T-helper 1 cell treated with Interleukin-12 subunit alpha and Interleukin-12 subunit beta and Interleukin-4 antibody, amounts not matched to agents 30 ng/mL and 1 ng/mL, for 36 hours (primary cell): ENCODE measurements at regions not wholly inside any gene's neighbourhood (a gene's known extent, or its start where the extent isn't known, plus 50 kb on each side); places are given as distances from the start of the nearest gene placed in this dataset.
"Not testable (repeated sequence)": the region's sequence is repeated elsewhere in the genome, so short reads cannot be mapped to it uniquely, and the experiment has no call there.

Experiments
- intact Hi-C: fragments of 100-400 bp; cut with micrococcal nuclease; formaldehyde crosslinking; loops from one replicate; pipeline ENCODE4 v1.15.1; 2024

GRCh38 chr3:86562090-86562489, 428.9 kb downstream of the VGLL3 start:
- intact Hi-C loops: no loop called here

- intact Hi-C loops: no loop called here
Measured at GRCh38 chr3:86561215-86561614, 429.7 kb downstream of the VGLL3 start.

- intact Hi-C loops: no loop called here
Measured at GRCh38 chr3:86554383-86554782, 436.6 kb downstream of the VGLL3 start.

DNA sequence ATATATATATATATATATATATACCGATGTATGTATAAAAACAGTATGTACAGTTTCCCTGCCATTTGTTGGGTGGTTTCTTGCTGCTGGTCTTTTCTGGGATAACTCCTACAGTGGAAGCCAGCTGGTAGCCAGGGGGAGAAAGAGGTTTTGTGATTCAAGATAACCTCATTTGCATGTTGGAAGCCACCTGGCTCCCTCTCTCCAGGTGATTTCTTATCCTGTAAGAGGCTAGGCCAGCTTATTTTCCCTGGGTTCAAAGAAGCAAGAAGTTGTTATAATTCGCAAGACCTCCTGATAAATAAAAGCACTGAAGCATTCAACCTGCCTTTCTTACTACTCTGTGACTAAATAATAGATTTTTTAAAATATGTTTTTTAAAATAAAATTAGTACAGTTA, 443.3 kb downstream of the VGLL3 start:
- intact Hi-C loops: no loop called here

DNA sequence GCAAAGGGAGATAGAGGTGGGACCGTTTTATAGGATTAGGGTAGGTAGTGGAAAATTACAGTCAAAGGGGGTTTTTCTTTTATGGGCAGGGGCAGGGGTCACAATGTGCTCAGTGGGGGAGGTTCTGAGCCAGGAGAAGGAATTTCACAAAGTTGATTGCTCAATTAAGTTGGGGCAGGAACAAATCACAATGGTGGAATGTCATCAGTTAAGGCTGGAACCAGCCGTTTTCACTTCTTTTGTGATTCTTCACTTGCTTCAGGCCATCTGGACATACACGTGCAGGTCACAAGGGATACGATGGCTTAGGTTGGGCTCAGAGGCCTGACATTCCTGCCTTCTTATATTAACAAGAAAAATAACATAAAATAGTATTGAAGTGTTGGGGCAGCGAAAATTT, 453.8 kb downstream of the VGLL3 start:
- intact Hi-C loops: no loop called here

DNA sequence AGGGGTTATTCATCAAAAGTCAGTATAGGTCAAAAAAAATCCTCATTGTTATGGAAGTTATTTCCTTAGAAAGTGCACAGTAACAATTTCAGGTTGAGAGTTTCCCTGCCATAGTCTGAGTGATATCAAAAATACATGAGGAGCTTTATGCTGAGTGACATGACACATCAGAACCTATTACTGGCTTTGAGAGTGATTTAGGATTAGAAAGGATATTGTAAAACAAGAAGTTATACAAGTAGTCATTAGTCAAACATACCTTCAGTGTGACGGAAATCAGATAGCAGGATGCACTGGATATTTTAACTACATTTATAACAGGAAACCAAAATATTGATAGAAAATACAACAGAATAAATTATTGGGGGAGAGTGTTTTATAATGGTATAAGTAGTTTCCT, 471.1 kb downstream of the VGLL3 start:
- intact Hi-C loops: no loop called here

- intact Hi-C loops: no loop called here
Measured at GRCh38 chr3:86481636-86482035, 509.3 kb downstream of the VGLL3 start.

- intact Hi-C loops: no loop called here
Measured at GRCh38 chr3:86481031-86481430, 509.9 kb downstream of the VGLL3 start.

- intact Hi-C loops: no loop called here
Measured at GRCh38 chr3:86464180-86464579, 526.8 kb downstream of the VGLL3 start.

GRCh38 chr3:86451749-86452148, 539.2 kb downstream of the VGLL3 start:
- intact Hi-C loops: no loop called here

- intact Hi-C loops: no loop called here
Measured at GRCh38 chr3:86438544-86438943, 552.4 kb downstream of the VGLL3 start.

DNA sequence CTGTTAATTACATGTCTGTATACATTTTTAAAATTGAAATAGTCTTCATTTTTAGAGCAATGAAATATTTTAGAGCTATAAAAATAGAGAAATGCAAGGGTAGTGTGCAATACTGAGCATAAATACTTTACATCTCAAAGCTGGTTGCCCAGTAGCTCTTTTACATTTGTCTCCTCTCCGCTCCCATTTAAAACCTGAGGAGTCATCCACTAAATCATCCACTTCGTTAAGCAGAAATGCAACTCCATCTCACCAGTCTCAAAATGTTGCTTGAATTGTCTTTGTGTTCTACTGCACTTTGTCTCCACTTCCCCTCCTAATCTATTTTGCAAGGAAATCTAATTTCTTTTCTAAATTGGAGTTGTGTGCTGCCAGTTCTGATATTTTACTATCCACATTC, 563.6 kb downstream of the VGLL3 start:
- intact Hi-C loops: no loop called here

DNA sequence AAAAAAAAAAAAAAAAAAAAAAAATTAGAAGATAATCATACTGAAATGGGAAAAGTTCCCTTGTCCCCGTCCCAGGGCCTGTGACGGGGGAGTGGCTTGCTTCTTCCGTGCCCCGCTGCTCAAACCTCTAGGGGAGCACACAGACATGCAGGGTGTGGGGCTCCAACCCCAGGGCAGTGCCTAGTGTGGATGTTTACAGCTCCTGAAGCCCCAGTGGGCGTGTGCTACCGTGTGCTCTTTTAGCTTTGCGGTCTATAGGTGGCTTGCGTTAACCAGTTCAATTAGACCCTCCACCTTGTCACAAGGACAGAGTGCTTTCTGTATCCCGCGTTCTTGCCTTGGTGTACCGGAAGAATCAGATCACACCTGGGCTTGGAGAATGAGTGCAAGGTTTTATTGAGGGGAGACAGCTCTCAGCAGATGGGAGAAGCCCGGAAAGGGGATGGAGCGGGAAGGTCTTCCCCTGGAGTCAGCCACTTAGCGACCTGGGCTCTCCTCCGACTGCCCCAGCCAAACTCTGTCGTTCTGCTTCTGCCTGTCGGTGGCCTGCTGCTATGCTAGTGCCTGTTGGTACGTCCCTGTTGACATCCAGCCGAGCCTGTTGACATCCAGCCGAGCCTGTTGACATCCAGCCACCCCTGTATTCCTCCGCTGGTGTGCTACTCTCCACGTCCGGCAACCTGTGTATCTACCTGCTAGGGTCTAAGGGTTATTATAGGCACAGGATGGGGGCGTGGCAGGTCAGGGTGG, 569.8 kb downstream of the VGLL3 start:
- intact Hi-C loops: no loop called here

- intact Hi-C loops: no loop called here
Measured at GRCh38 chr3:86418861-86419260, 572.1 kb downstream of the VGLL3 start.

DNA sequence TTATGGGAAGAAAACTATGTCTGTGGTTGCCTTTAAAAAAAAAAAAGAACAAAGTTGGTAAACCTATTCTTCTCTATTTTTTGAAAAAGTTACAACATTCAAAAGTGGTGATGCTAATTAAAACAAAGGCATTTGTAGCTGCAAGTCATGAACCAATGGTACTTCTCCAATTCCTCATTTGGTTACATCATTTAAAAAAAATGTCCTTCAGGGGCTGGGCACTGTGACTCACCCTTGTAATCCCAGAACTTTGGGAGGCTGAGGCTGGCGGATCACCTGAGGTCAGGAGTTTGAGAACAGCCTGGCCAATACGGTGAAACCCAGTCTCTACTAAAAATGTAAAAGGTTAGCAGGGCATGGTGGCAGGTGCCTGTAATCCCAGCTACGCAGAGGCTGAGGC, 574.6 kb downstream of the VGLL3 start:
- intact Hi-C loops: no loop called here

DNA sequence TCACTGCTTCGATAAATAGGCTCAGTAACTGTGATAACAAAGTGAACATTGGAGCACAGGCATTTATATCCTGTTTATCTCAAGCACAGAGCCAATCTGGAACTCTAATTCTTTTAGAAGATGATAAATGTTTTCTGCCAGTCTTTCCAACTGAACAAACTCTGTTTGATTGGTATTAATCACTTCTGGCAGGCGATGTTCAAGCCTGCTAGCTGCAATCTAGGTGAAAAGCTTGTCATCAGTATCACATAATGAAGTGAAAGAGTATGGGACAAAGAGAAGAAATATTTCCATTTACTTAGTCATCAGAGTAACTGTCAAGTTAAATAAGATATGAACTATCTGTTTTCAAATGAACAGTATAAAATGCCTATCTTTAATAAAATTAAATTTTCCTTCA, 577.3 kb downstream of the VGLL3 start:
- intact Hi-C loops: no loop called here

GRCh38 chr3:86410587-86410986, 580.4 kb downstream of the VGLL3 start:
- intact Hi-C loops: no loop called here

DNA sequence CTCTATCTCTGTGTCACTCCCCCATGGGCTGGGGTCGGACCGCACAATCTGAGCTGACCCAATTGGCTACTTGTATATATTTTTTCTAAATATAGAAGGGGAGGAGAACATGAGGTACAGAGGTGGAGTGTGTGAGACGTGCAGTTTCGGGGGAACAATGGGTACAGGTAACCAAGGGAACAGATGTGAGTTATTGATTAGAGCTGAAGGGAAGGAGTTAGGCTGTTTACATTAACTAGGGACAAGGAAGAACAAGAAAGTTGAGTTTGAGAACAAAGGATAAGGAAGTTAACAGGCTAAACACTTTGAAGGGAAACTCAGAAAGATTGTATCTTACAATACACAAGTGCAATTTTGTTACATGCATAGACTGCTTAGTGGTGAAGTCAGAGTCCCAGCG, 601.2 kb downstream of the VGLL3 start:
- intact Hi-C loops: not testable (repeated sequence)

DNA sequence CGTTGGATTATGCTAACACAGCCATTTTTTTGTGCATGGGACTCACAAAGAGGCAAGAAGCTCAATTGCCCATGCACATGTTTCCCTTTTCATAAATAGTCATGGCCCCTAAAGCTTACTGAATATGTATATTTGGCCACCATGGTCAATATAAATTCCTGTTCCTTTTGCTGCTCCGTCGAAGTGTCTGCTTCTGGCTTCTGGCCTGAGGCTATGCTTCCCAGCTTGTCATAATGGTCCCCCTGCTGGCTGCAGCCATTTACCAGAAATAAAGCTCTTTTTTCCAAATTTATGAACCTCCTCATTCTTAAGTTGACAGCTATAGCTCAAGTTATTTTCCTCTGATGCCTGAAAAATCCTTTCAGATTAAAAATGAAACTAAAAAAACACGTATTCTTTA, 602.1 kb downstream of the VGLL3 start:
- intact Hi-C loops: no loop called here

DNA sequence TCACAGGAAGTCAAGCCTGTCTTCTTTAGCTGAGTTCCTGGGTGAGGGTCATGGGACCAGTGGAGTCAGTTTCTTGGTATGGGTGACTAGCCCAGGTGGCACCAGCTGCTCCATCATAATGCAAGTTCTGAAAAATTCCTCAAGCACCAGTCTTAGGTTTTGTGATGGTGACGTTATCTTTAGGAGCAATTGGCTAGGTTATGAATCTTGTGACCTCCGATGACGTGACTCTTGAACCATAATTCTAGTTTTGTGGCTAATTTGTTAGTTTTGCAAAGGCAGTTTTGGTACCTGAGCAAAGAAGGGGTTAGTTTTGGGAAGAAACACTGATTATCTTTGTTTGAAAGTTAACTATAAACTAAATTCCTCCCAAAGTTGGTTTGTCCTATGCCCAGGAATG, 608.4 kb downstream of the VGLL3 start:
- intact Hi-C loops: no loop called here

DNA sequence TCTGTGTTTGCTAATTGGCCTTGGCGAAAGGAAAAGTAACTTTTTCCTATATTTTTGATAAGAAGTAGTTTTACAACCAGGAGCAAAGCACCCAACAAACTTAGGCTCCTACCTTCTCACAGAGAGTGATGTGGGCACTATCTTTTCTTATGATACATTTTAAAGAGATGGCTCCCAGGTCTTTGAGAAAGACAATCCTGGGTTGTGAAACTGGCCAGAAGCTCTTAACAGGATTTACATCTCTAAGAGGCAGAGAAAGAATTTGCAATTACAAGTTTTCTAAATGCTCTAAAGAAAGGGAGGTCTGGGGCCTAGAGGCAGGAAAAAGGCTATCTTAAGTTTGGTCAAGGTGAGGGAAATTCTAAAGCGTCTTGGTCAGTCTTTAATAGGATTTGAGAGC, 609.7 kb downstream of the VGLL3 start:
- intact Hi-C loops: no loop called here

GRCh38 chr3:86379280-86379679, 611.7 kb downstream of the VGLL3 start:
- intact Hi-C loops: no loop called here

- intact Hi-C loops: no loop called here
Measured at GRCh38 chr3:86378829-86379228, 612.1 kb downstream of the VGLL3 start.

DNA sequence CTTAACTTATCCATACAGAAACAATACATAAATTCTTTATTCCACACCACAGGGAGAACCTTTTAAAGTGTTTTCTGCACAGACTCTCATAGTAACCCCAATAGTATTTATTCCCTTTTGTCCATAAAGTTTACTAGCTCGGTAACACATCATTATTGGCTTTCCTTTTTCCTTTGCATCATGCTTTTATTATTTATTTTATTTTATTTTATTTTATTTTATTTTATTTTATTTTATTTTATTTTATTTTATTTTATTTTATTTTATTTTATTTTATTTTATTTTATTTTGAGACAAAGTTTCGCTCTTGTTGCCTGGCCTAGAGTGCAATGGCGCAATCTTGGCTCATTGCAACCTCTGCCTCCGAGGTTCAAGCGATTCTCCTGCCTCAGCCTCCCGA, 655.4 kb downstream of the VGLL3 start:
- intact Hi-C loops: not testable (repeated sequence)
